Calu3 (cell line): ENCODE measurements at regions not wholly inside any gene's neighbourhood (a gene's known extent, or its start where the extent isn't known, plus 50 kb on each side); places are given as distances from the start of the nearest gene placed in this dataset.

Experiments
- BruUV-seq: library from RNA; stranded (reverse); fragments of 400-500 nt; replicated peaks from 2 replicates; lab custom pipeline; 2021; lab: Mats Ljungman, UMichigan
- CTCF ChIA-PET: fragments of 300-600 bp; sonication (Branson Sonifier 250); formaldehyde crosslinking; loops from one replicate; lab custom pipeline; 2022; ENCODE audit warnings: antibody characterized with exemption; lab: Charles Lee
- DNase-seq: peaks from one replicate; pipeline ENCODE4 v3.0.0; 2022
- H3K27ac Mint-ChIP-seq: one replicate; pipeline ENCODE4 v1.8.0; 2022; ENCODE audit warnings: mixed read lengths; ENCODE audit not compliant: unreplicated experiment
- H3K27me3 Mint-ChIP-seq: one replicate; pipeline ENCODE4 v1.8.0; 2022; ENCODE audit warnings: mixed read lengths; ENCODE audit not compliant: unreplicated experiment
- H3K36me3 Mint-ChIP-seq: one replicate; pipeline ENCODE4 v1.8.0; 2022; ENCODE audit warnings: mild to moderate bottlenecking, moderate library complexity, mixed read lengths; ENCODE audit not compliant: insufficient read depth, unreplicated experiment
- H3K4me1 Mint-ChIP-seq: one replicate; pipeline ENCODE4 v1.8.0; 2022; ENCODE audit warnings: mild to moderate bottlenecking, low read depth, mixed read lengths; ENCODE audit not compliant: unreplicated experiment
- H3K4me3 Mint-ChIP-seq: one replicate; pipeline ENCODE4 v1.8.0; 2022; ENCODE audit warnings: mild to moderate bottlenecking, low read depth, moderate library complexity, mixed read lengths; ENCODE audit not compliant: unreplicated experiment
- H3K9me3 Mint-ChIP-seq: one replicate; pipeline ENCODE4 v1.8.0; 2022; ENCODE audit warnings: low read depth, mixed read lengths; ENCODE audit not compliant: unreplicated experiment
- CTCF ChIP-seq: fragments of 200-600 bp; IDR thresholded peaks from one replicate; pipeline ENCODE4 v1.8.0; 2022; ENCODE audit warnings: antibody characterized with exemption; ENCODE audit not compliant: unreplicated experiment
- intact Hi-C: fragments of 100-400 bp; cut with micrococcal nuclease; formaldehyde crosslinking; loops from one replicate; pipeline ENCODE4 v1.10.0; 2022; ENCODE audit not compliant: unreplicated experiment

DNA sequence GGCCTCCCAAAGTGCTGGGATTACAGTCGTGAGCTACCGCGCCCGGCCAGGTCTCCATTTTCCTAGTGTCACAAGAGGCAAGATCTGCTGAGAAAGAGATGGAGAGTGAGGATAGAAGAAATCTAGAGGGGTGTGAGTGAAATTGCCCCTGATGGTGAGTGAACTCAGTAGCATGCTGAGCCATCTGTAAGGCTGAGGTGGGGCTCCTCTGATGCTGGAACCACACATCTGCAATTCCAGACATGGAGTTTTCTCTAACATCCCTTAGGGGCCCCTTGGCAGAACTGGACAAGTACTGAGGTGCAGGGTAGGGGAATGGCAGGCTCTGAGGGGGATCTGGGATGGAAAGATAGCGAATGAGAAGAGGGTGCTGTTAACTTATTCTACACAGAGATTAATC, 72.0 kb upstream of the FER start:
- no TSS peak for BruUV-seq
- H3K4me3 Mint-ChIP-seq, result no peak overlapping the region
- CTCF ChIA-PET, result no interaction called here
- no peaks in the 10 kb centered on the region for H3K9me3 Mint-ChIP-seq
- no peak for DNase-seq
- H3K27me3 Mint-ChIP-seq, result no peaks in the 10 kb centered on the region
- H3K4me1 Mint-ChIP-seq, result peaks cover 19% of the 10 kb centered on the region
- H3K36me3 Mint-ChIP-seq, result no peaks in the 10 kb centered on the region
- TF ChIP-seq CTCF, result no peak
- intact Hi-C loops, result no loop called here
- H3K27ac Mint-ChIP-seq, result no peak overlapping the region

GRCh38 chr5:108672639-108673038, 75.1 kb upstream of the FER start:
- no peak for DNase-seq
- Mint-ChIP-seq H3K27ac (no peak overlapping the region), H3K27me3 (no peaks in the 10 kb centered on the region), H3K9me3 (no peaks in the 10 kb centered on the region), H3K36me3 (no peaks in the 10 kb centered on the region), H3K4me1 (peaks cover 27% of the 10 kb centered on the region), H3K4me3 (no peak overlapping the region)
- CTCF ChIA-PET, result interaction anchor here (1.3 kb wide), 1 partner anchor 15 kb away, joined by 3 read pairs; no protein-coding TSS in a partner anchor
- TF ChIP-seq CTCF, result no peak
- no TSS peak for BruUV-seq
- intact Hi-C loops, result no loop called here

GRCh38 chr5:108670591-108671289, 77.0 kb upstream of the FER start:
- H3K36me3 Mint-ChIP-seq, result no peaks in the 10 kb centered on the region
- intact Hi-C loops, result no loop called here
- H3K27me3 Mint-ChIP-seq, result no peaks in the 10 kb centered on the region
- BruUV-seq, result no TSS peak
- CTCF ChIA-PET, result interaction anchor here (0.5 to 1.2 kb wide), 5 partner anchors 9 to 1237 kb away, joined by 3 read pairs; no protein-coding TSS in a partner anchor
- H3K4me3 Mint-ChIP-seq, result peak overlapping the region; percentile 31
- H3K9me3 Mint-ChIP-seq, result no peaks in the 10 kb centered on the region
- no peak for TF ChIP-seq CTCF
- DNase-seq, result peak; percentile 55
- H3K27ac Mint-ChIP-seq, result peak overlapping the region; percentile 51
- peaks cover 27% of the 10 kb centered on the region for H3K4me1 Mint-ChIP-seq

- no peak for DNase-seq
- intact Hi-C loops, result no loop called here
- Mint-ChIP-seq H3K4me1 (peaks cover 27% of the 10 kb centered on the region), H3K36me3 (no peaks in the 10 kb centered on the region), H3K9me3 (no peaks in the 10 kb centered on the region), H3K4me3 (no peak overlapping the region), H3K27ac (no peak overlapping the region), H3K27me3 (no peaks in the 10 kb centered on the region)
- TF ChIP-seq CTCF, result no peak
- CTCF ChIA-PET, result interaction anchor here (0.7 kb wide), 1 partner anchor 26 kb away, joined by 5 read pairs; no protein-coding TSS in a partner anchor
- BruUV-seq, result no TSS peak
These were observed 78.2 kb upstream of the FER start for GRCh38 chr5:108669462-108669861.
